SK-N-MC (cell line): ENCODE measurements at regions not wholly inside any gene's neighbourhood (a gene's known extent, or its start where the extent isn't known, plus 50 kb on each side); places are given as distances from the start of the nearest gene placed in this dataset.

ENCODE experiments used
- EZH2 ChIP-seq: fragments of 200-600 bp; sonication (generic); IDR thresholded peaks from one replicate; pipeline ENCODE4 v1.6.1; 2017; ENCODE audit warnings: antibody characterized with exemption
- FOXP2 ChIP-seq: optimal IDR thresholded peaks from 2 replicates; pipeline ENCODE3; 2011; ENCODE audit warnings: mild to moderate bottlenecking, moderate library complexity; ENCODE audit not compliant: insufficient read depth; ENCODE audit errors: extremely low read length, control extremely low read depth
- POLR2AphosphoS5 ChIP-seq: IDR thresholded peaks from 2 replicates; pipeline ENCODE4 v1.6.1; 2012; ENCODE audit warnings: mild to moderate bottlenecking, low read depth, low read length, borderline replicate concordance

- no peak for TF ChIP-seq FOXP2
- TF ChIP-seq EZH2: no peak
- TF ChIP-seq POLR2AphosphoS5: no peak
Observed at GRCh38 chr17:6244796-6245195, 174.6 kb downstream of the WSCD1 start.
